ENCODE measurements at regions not wholly inside any gene's neighbourhood (a gene's known extent, or its start where the extent isn't known, plus 50 kb on each side); places are given as distances from the start of the nearest gene placed in this dataset.

- H3K4me3 Mint-ChIP-seq: no peak overlapping the region
- Histone ChIP-seq H3K4me3 (no peak overlapping the region), H3K36me3 (no peaks in the 10 kb centered on the region), H3K27me3 (no peaks in the 10 kb centered on the region), H3K27ac (no peak overlapping the region), H3K4me2 (peak overlapping the region; percentile 51), H3F3A (ENCODE audit: low read depth) (peaks cover 20% of the 10 kb centered on the region), H3K79me2 (ENCODE audit: low read depth) (no peaks in the 10 kb centered on the region), H2AFZ (replicated peaks) (no peak overlapping the region), H4K20me1 (ENCODE audit: low read depth) (no peaks in the 10 kb centered on the region), H3K9ac (no peak overlapping the region), H3K9me3 (ENCODE audit: low read depth) (no peaks in the 10 kb centered on the region), H3K4me1 (peaks cover 43% of the 10 kb centered on the region)
- TF ChIP-seq EZH2phosphoT487 (IDR thresholded peaks at IDR 0.05) (no peak), EZH2 (IDR thresholded peaks at IDR 0.05) (no peak), CTCF (IDR thresholded peaks at IDR 0.05) (no peak)
- DNase-seq (ENCODE audit: low spot score): peak; percentile 85
- H3K27me3 Mint-ChIP-seq (ENCODE audit: insufficient read depth, low read depth): peaks cover 19% of the 10 kb centered on the region
- no peaks in the 10 kb centered on the region for H3K9me3 Mint-ChIP-seq
- no peaks in the 10 kb centered on the region for H3K36me3 Mint-ChIP-seq
- H3K4me1 Mint-ChIP-seq: peaks cover 20% of the 10 kb centered on the region
- H3K27ac Mint-ChIP-seq: peak overlapping the region; percentile 6
Observed at GRCh38 chr10:71006506-71006905, 118.1 kb upstream of the PCBD1 start.

- Histone ChIP-seq H3K27ac (no peak overlapping the region), H3K79me2 (ENCODE audit: low read depth) (no peaks in the 10 kb centered on the region), H3K36me3 (no peaks in the 10 kb centered on the region), H3K9ac (no peak overlapping the region), H3K27me3 (no peaks in the 10 kb centered on the region), H3F3A (ENCODE audit: low read depth) (peaks cover 20% of the 10 kb centered on the region), H3K4me1 (peaks cover 43% of the 10 kb centered on the region), H4K20me1 (ENCODE audit: low read depth) (no peaks in the 10 kb centered on the region), H3K4me3 (no peak overlapping the region), H2AFZ (replicated peaks) (no peak overlapping the region), H3K4me2 (peak overlapping the region; percentile 51), H3K9me3 (ENCODE audit: low read depth) (no peaks in the 10 kb centered on the region)
- Mint-ChIP-seq H3K4me3 (no peak overlapping the region), H3K27ac (no peak overlapping the region), H3K36me3 (no peaks in the 10 kb centered on the region), H3K4me1 (peaks cover 22% of the 10 kb centered on the region), H3K9me3 (no peaks in the 10 kb centered on the region), H3K27me3 (ENCODE audit: insufficient read depth, low read depth) (peaks cover 22% of the 10 kb centered on the region)
- DNase-seq (ENCODE audit: low spot score): no peak
- no peak for TF ChIP-seq EZH2 (IDR thresholded peaks at IDR 0.05)
- no peak for TF ChIP-seq EZH2phosphoT487 (IDR thresholded peaks at IDR 0.05)
- TF ChIP-seq CTCF (IDR thresholded peaks at IDR 0.05): no peak
Observed at GRCh38 chr10:71007516-71007915, 119.2 kb upstream of the PCBD1 start.

- no peak overlapping the region for H3K27ac ChIP-seq
- no peak for DNase-seq (ENCODE audit: low spot score)
- no peaks in the 10 kb centered on the region for H3K79me2 ChIP-seq (ENCODE audit: low read depth)
- TF ChIP-seq EZH2phosphoT487 (IDR thresholded peaks at IDR 0.05): no peak
- TF ChIP-seq CTCF (IDR thresholded peaks at IDR 0.05): no peak
- no peak for TF ChIP-seq EZH2 (IDR thresholded peaks at IDR 0.05)
- peak overlapping the region; percentile 39 for H3K4me3 Mint-ChIP-seq
- H3K4me1 ChIP-seq: peaks cover 43% of the 10 kb centered on the region
- H3F3A ChIP-seq (ENCODE audit: low read depth): peaks cover 20% of the 10 kb centered on the region
- peaks cover 22% of the 10 kb centered on the region for H3K27me3 Mint-ChIP-seq (ENCODE audit: insufficient read depth, low read depth)
- no peaks in the 10 kb centered on the region for H3K36me3 ChIP-seq
- no peaks in the 10 kb centered on the region for H3K36me3 Mint-ChIP-seq
- H3K9ac ChIP-seq: no peak overlapping the region
- peak overlapping the region; percentile 34 for H3K27ac Mint-ChIP-seq
- H3K4me1 Mint-ChIP-seq: peaks cover 22% of the 10 kb centered on the region
- no peak overlapping the region for H3K4me2 ChIP-seq
- no peaks in the 10 kb centered on the region for H3K27me3 ChIP-seq
- H3K9me3 ChIP-seq (ENCODE audit: low read depth): no peaks in the 10 kb centered on the region
- H3K4me3 ChIP-seq: no peak overlapping the region
- no peak overlapping the region for H2AFZ ChIP-seq (replicated peaks)
- no peaks in the 10 kb centered on the region for H4K20me1 ChIP-seq (ENCODE audit: low read depth)
- H3K9me3 Mint-ChIP-seq: no peaks in the 10 kb centered on the region
Observed at GRCh38 chr10:71008150-71008549, 119.8 kb upstream of the PCBD1 start.

Data from neural progenitor cell (in vitro differentiated cells).